HEK293 (cell line): ENCODE measurements at regions not wholly inside any gene's neighbourhood (a gene's known extent, or its start where the extent isn't known, plus 50 kb on each side); places are given as distances from the start of the nearest gene placed in this dataset.

Source experiments
- ZNF274 ChIP-seq, 2 experiments: fragments of 200-500 bp in 1 of 2; fragments of 450-650 bp in 1 of 2; sonication (Bioruptor generic) in 1 of 2; formaldehyde crosslinking in 1 of 2; IDR thresholded peaks; 2 replicates each; pipeline versions ENCODE4 v1.5.1 to v1.6.1; 2014 to 2016; ENCODE audit warnings: borderline replicate concordance in 1 of 2, inconsistent platforms in 1 of 2, low read length in 1 of 2, missing biosample characterization in 1 of 2, missing genetic modification characterization in 1 of 2
- ZSCAN16 ChIP-seq: fragments of 450-650 bp; formaldehyde crosslinking; IDR thresholded peaks from 2 replicates; pipeline ENCODE4 v1.5.1; 2016; ENCODE audit warnings: missing biosample characterization, missing genetic modification characterization
- TF ChIP-seq, protein P1 (sequence below): fragments of 450-650 bp; formaldehyde crosslinking; IDR thresholded peaks from 2 replicates; pipeline ENCODE4 v1.5.1; 2016; ENCODE audit warnings: missing biosample characterization, missing genetic modification characterization
- TF ChIP-seq, protein P2 (sequence below): fragments of 450-650 bp; formaldehyde crosslinking; IDR thresholded peaks from 2 replicates; pipeline ENCODE4 v1.5.1; 2017; ENCODE audit warnings: missing biosample characterization, missing genetic modification characterization

DNA sequence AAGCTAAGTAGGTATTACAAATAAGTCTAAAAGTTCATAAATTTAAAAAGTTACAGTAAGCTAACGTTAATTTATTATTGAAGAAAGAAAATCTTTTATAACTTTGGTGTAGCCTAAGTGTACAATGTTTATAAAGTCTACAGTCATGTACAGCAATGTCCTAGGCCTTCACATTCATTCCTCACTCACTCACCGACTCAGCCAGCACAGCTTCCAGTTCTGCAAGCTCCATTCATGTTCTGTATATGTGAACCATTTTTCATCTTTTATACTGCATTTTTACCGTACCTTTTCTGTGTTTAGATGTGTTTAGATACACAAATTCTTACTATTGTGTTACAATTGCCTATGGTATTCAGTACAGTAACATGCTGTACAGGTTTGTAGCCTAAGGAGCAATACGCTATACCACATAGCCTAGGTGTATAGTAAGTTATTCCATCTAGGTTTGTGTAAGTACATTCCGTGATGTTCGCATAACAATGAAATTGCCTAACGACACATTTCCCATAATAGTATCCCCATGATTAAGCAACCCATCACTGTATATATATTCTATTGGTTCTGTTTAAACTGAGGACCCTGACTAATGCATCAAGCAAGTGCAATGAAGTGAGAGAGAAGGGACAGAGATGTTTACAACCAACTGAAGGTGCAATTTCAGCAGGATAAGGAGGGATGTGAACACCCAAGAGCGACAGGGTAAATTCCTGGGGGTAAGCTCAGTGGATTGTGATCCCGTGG, 88.9 kb upstream of the TRIO start:
- TF ChIP-seq, protein P1, sequence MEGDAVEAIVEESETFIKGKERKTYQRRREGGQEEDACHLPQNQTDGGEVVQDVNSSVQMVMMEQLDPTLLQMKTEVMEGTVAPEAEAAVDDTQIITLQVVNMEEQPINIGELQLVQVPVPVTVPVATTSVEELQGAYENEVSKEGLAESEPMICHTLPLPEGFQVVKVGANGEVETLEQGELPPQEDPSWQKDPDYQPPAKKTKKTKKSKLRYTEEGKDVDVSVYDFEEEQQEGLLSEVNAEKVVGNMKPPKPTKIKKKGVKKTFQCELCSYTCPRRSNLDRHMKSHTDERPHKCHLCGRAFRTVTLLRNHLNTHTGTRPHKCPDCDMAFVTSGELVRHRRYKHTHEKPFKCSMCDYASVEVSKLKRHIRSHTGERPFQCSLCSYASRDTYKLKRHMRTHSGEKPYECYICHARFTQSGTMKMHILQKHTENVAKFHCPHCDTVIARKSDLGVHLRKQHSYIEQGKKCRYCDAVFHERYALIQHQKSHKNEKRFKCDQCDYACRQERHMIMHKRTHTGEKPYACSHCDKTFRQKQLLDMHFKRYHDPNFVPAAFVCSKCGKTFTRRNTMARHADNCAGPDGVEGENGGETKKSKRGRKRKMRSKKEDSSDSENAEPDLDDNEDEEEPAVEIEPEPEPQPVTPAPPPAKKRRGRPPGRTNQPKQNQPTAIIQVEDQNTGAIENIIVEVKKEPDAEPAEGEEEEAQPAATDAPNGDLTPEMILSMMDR (tag by site-specific recombination) = no peak
- TF ChIP-seq ZSCAN16 (tag by site-specific recombination) = no peak
- TF ChIP-seq ZNF274 (IDR thresholded peaks at IDR 0.05; ENCODE audit: low read length) = no peak
- no peak for TF ChIP-seq ZNF274 (tag by site-specific recombination; IDR thresholded peaks at IDR 0.05; ENCODE audit: borderline replicate concordance)
- TF ChIP-seq, protein P2, sequence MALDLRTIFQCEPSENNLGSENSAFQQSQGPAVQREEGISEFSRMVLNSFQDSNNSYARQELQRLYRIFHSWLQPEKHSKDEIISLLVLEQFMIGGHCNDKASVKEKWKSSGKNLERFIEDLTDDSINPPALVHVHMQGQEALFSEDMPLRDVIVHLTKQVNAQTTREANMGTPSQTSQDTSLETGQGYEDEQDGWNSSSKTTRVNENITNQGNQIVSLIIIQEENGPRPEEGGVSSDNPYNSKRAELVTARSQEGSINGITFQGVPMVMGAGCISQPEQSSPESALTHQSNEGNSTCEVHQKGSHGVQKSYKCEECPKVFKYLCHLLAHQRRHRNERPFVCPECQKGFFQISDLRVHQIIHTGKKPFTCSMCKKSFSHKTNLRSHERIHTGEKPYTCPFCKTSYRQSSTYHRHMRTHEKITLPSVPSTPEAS (tag by site-specific recombination) = no peak
